H1 (cell line): ENCODE measurements at regions not wholly inside any gene's neighbourhood (a gene's known extent, or its start where the extent isn't known, plus 50 kb on each side); places are given as distances from the start of the nearest gene placed in this dataset.

ENCODE experiments used
- CTCF ChIA-PET: fragments of 300-600 bp; sonication (Branson Sonifier 250); formaldehyde crosslinking; loops from one replicate; lab custom pipeline; 2021; ENCODE audit not compliant: partially characterized antibody; lab: Charles Lee
- POLR2A ChIA-PET: fragments of 300-600 bp; sonication (Branson Sonifier 250); formaldehyde crosslinking; loops from one replicate; lab custom pipeline; 2021; ENCODE audit warnings: inconsistent platforms; ENCODE audit not compliant: partially characterized antibody; lab: Charles Lee
- DNase-seq, 2 experiments: peaks; one replicate each; pipeline versions ENCODE4 v3.0.0 to v3.0.0-alpha.2; 2010 to 2022; ENCODE audit warnings: low spot score in 2 of 2, low read depth in 1 of 2, mixed read lengths in 1 of 2
- FAIRE-seq: peaks from 2 replicates; lab custom pipeline; 2011; peaks lifted over from hg19 to GRCh38; lab: Jason Lieb, UNC
- H2AFZ ChIP-seq: 2 replicates; pipeline ENCODE4 v1.8.1; 2012; ENCODE audit warnings: low read length, inconsistent platforms
- H2AK5ac ChIP-seq: 2 replicates; pipeline ENCODE4 v1.6.1; 2013; ENCODE audit warnings: low read depth, low read length
- H2BK120ac ChIP-seq: replicated peaks from 2 replicates; pipeline ENCODE3; 2013; ENCODE audit warnings: low read depth, low read length, inconsistent platforms
- H2BK12ac ChIP-seq: 2 replicates; pipeline ENCODE4 v1.6.1; 2013; ENCODE audit warnings: low read depth, low read length
- H2BK15ac ChIP-seq: 2 replicates; pipeline ENCODE4 v1.6.1; 2013; ENCODE audit warnings: low read length
- H2BK20ac ChIP-seq: 2 replicates; pipeline ENCODE4 v1.6.1; 2013; ENCODE audit warnings: low read length
- H2BK5ac ChIP-seq: 2 replicates; pipeline ENCODE4 v1.6.1; 2013; ENCODE audit warnings: low read depth, low read length
- H3K14ac ChIP-seq: 2 replicates; pipeline ENCODE4 v1.6.1; 2013; ENCODE audit warnings: inconsistent platforms; ENCODE audit not compliant: insufficient read length
- H3K18ac ChIP-seq: 2 replicates; pipeline ENCODE4 v1.6.1; 2013; ENCODE audit warnings: low read length; ENCODE audit errors: extremely low read depth
- H3K23ac ChIP-seq: 2 replicates; pipeline ENCODE4 v1.6.1; 2013; ENCODE audit warnings: inconsistent platforms; ENCODE audit not compliant: insufficient read length
- H3K23me2 ChIP-seq: 2 replicates; pipeline ENCODE4 v1.6.1; 2013; ENCODE audit warnings: low read depth, low read length
- H3K27ac ChIP-seq: 2 replicates; pipeline ENCODE4 v1.6.1; 2011; ENCODE audit warnings: low read depth, low read length, inconsistent platforms
- H3K27me3 ChIP-seq, 4 experiments: replicated peaks in 1 of 4; 1 replicate in 1 of 4; 2 replicates in 3 of 4; pipeline versions ENCODE4 v1.6.1 to v1.8.1; 2011 to 2013; ENCODE audit warnings: low read length in 3 of 4, mild to moderate bottlenecking in 3 of 4, inconsistent platforms in 2 of 4, mixed read lengths in 2 of 4, moderate library complexity in 1 of 4; ENCODE audit not compliant: control insufficient read depth in 3 of 4, insufficient read depth in 3 of 4; ENCODE audit errors: extremely low read depth in 1 of 4
- H3K36me3 ChIP-seq, 4 experiments: 2 replicates each; pipeline versions ENCODE4 v1.6.1 to v1.8.1; 2011 to 2013; ENCODE audit warnings: mild to moderate bottlenecking in 4 of 4, low read length in 3 of 4, moderate library complexity in 2 of 4, control low read depth in 1 of 4, inconsistent platforms in 1 of 4; ENCODE audit not compliant: insufficient read depth in 4 of 4, control insufficient read depth in 2 of 4
- H3K4ac ChIP-seq: replicated peaks from 2 replicates; pipeline ENCODE3; 2013; ENCODE audit warnings: low read length, low read depth, mixed read lengths, inconsistent platforms; ENCODE audit not compliant: insufficient read length
- H3K4me1 ChIP-seq, 4 experiments: replicated peaks in 1 of 4; 1 replicate in 1 of 4; 2 replicates in 3 of 4; pipeline versions ENCODE4 v1.6.1 to v1.8.1; 2011 to 2013; ENCODE audit warnings: low read length in 3 of 4, inconsistent platforms in 2 of 4, mixed read lengths in 1 of 4; ENCODE audit not compliant: insufficient read depth in 4 of 4, control insufficient read depth in 3 of 4
- H3K4me2 ChIP-seq, 2 experiments: 2 replicates each; pipeline versions ENCODE4 v1.6.1 to v1.8.1; 2011 to 2013; ENCODE audit warnings: low read depth in 2 of 2, low read length in 2 of 2, control low read depth in 1 of 2, inconsistent platforms in 1 of 2, mild to moderate bottlenecking in 1 of 2; ENCODE audit not compliant: insufficient read depth in 1 of 2
- H3K4me3 ChIP-seq, 4 experiments: fragments of 200-600, 300-600 bp in 1 of 4; sonication (generic), shearing (Covaris generic), sonication (Bioruptor Twin) in 1 of 4; 2 replicates each; pipeline versions ENCODE4 v1.5.1 to v1.8.1; 2011 to 2016; ENCODE audit warnings: low read length in 4 of 4, low read depth in 3 of 4, control low read depth in 2 of 4, inconsistent platforms in 2 of 4, mild to moderate bottlenecking in 2 of 4, mixed read lengths in 1 of 4, moderate library complexity in 1 of 4; ENCODE audit not compliant: insufficient read depth in 2 of 4; ENCODE audit errors: extremely low read depth in 1 of 4
- H3K56ac ChIP-seq: replicated peaks from 2 replicates; pipeline ENCODE3; 2013; ENCODE audit warnings: low read depth, mild to moderate bottlenecking, mixed read lengths, low read length, inconsistent platforms; ENCODE audit not compliant: insufficient read length
- H3K79me1 ChIP-seq: 2 replicates; pipeline ENCODE4 v1.6.1; 2013; ENCODE audit warnings: low read depth, low read length, control low read depth
- H3K79me2 ChIP-seq, 2 experiments: 2 replicates each; pipeline versions ENCODE4 v1.6.1 to v1.8.1; 2012 to 2013; ENCODE audit warnings: low read length in 2 of 2, mild to moderate bottlenecking in 2 of 2, inconsistent platforms in 1 of 2; ENCODE audit not compliant: insufficient read depth in 2 of 2, control insufficient read depth in 1 of 2
- H3K9ac ChIP-seq, 4 experiments: replicated peaks in 1 of 4; 1 replicate in 1 of 4; 2 replicates in 3 of 4; pipeline versions ENCODE4 v1.6.1 to v1.8.1; 2011 to 2013; ENCODE audit warnings: low read depth in 3 of 4, low read length in 3 of 4, control low read depth in 2 of 4, mild to moderate bottlenecking in 2 of 4, moderate library complexity in 2 of 4, inconsistent platforms in 1 of 4; ENCODE audit errors: extremely low read depth in 1 of 4
- H3K9me3 ChIP-seq, 2 experiments: 2 replicates each; pipeline versions ENCODE4 v1.6.1 to v1.8.1; 2012 to 2013; ENCODE audit warnings: mild to moderate bottlenecking in 2 of 2, moderate library complexity in 2 of 2, control low read depth in 1 of 2, inconsistent platforms in 1 of 2, low read depth in 1 of 2, low read length in 1 of 2, mixed read lengths in 1 of 2; ENCODE audit not compliant: insufficient read depth in 2 of 2
- H4K20me1 ChIP-seq, 2 experiments: replicated peaks in 1 of 2; 2 replicates each; pipeline versions ENCODE3 to v1.8.1; 2011 to 2013; ENCODE audit warnings: inconsistent platforms in 2 of 2, low read length in 2 of 2, mild to moderate bottlenecking in 1 of 2; ENCODE audit not compliant: insufficient read depth in 2 of 2, control insufficient read depth in 1 of 2
- H4K5ac ChIP-seq: 2 replicates; pipeline ENCODE4 v1.6.1; 2013; ENCODE audit warnings: low read length, low read depth, mixed read lengths, inconsistent platforms; ENCODE audit not compliant: insufficient read length
- H4K8ac ChIP-seq: 2 replicates; pipeline ENCODE4 v1.8.0; 2013; ENCODE audit warnings: mild to moderate bottlenecking, moderate library complexity, low read length, inconsistent platforms; ENCODE audit not compliant: insufficient read depth; ENCODE audit errors: extremely low read depth
- H4K91ac ChIP-seq: replicated peaks from 2 replicates; pipeline ENCODE3; 2013; ENCODE audit warnings: low read length, mixed read lengths, inconsistent platforms; ENCODE audit not compliant: insufficient read length
- WGBS, 2 experiments: shearing (Covaris generic) in 1 of 2; methylation state at CpG; one replicate each; pipeline versions ENCODE4 v1.1.6 to v1.1.7; 2013 to 2015; ENCODE audit warnings: low lambda C conversion rate in 2 of 2, mixed read lengths in 2 of 2, inconsistent platforms in 1 of 2, low coverage in 1 of 2, missing lambda C conversion rate in 1 of 2; ENCODE audit not compliant: insufficient replicate concordance in 2 of 2, insufficient coverage in 1 of 2, insufficient read length in 1 of 2; ENCODE audit errors: extremely low coverage in 1 of 2, missing lambda C conversion rate in 1 of 2; 5-methylcytosine and 5-hydroxymethylcytosine counted together
- TF ChIP-seq, protein P1 (sequence below): fragments of 300-600 bp; sonication (generic); IDR thresholded peaks from 2 replicates; pipeline ENCODE4 v1.7.1; 2012; ENCODE audit warnings: low read length, moderate library complexity, mild to moderate bottlenecking, inconsistent platforms; ENCODE audit not compliant: insufficient replicate concordance

DNA sequence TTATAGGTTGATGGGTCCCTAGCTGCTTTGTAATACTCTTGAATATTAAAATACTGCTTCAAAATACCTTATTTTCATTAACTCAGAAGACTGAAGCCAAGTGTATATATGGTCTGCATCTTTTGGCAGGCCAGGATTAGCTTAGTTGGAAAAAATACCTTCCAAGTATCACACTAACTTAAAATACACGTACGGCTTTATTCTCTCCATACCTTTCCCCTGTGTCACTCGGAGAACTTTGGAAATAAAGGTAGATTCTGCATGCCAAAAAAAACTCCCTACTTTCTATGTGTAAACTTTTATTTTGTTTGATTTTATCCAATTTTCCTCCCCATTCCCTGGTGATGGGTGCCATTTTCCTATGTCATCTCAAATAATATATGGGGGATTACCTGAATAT, 422.3 kb upstream of the MDFIC2 start:
- no peak overlapping the region for H2BK120ac ChIP-seq
- H3K4me1 ChIP-seq: peaks cover 0 to 5% (median 2%) of the 10 kb centered on the region in 4 experiments; a peak in 3 of 7 replicates
- H3K9me3 ChIP-seq: no peaks in the 10 kb centered on the region
- H3K9ac ChIP-seq: no peak overlapping the region
- H3K4me3 ChIP-seq: no peak overlapping the region
- no peak overlapping the region for H2AK5ac ChIP-seq
- no peak overlapping the region for H2AFZ ChIP-seq
- no peak overlapping the region for H2BK12ac ChIP-seq
- no peaks in the 10 kb centered on the region for H4K20me1 ChIP-seq
- no peaks in the 10 kb centered on the region for H3K27me3 ChIP-seq
- H4K91ac ChIP-seq: no peak overlapping the region
- no peak overlapping the region for H3K4me2 ChIP-seq
- no peaks in the 10 kb centered on the region for H3K79me1 ChIP-seq
- H3K56ac ChIP-seq: no peak overlapping the region
- no peak overlapping the region for H3K27ac ChIP-seq
- no peak for DNase-seq
- no peak overlapping the region for H3K18ac ChIP-seq
- no peaks in the 10 kb centered on the region for H3K79me2 ChIP-seq
- no peak overlapping the region for H3K4ac ChIP-seq
- no peaks in the 10 kb centered on the region for H3K36me3 ChIP-seq
- no peak overlapping the region for H4K5ac ChIP-seq
- H3K14ac ChIP-seq: no peak overlapping the region
- WGBS, 2 experiments: 97% methylated on average over 3 of the region's 3 CpGs; no CpG with 5 or more reads in 1 of the 2 experiments
- no peak overlapping the region for H3K23ac ChIP-seq
- no peaks in the 10 kb centered on the region for H3K23me2 ChIP-seq
- H2BK15ac ChIP-seq: no peak overlapping the region
- CTCF ChIA-PET: no interaction called here
- no peak for FAIRE-seq
- no peak overlapping the region for H4K8ac ChIP-seq
- H2BK5ac ChIP-seq: no peak overlapping the region
- H2BK20ac ChIP-seq: no peak overlapping the region
- POLR2A ChIA-PET: no interaction called here
- TF ChIP-seq, protein P1, sequence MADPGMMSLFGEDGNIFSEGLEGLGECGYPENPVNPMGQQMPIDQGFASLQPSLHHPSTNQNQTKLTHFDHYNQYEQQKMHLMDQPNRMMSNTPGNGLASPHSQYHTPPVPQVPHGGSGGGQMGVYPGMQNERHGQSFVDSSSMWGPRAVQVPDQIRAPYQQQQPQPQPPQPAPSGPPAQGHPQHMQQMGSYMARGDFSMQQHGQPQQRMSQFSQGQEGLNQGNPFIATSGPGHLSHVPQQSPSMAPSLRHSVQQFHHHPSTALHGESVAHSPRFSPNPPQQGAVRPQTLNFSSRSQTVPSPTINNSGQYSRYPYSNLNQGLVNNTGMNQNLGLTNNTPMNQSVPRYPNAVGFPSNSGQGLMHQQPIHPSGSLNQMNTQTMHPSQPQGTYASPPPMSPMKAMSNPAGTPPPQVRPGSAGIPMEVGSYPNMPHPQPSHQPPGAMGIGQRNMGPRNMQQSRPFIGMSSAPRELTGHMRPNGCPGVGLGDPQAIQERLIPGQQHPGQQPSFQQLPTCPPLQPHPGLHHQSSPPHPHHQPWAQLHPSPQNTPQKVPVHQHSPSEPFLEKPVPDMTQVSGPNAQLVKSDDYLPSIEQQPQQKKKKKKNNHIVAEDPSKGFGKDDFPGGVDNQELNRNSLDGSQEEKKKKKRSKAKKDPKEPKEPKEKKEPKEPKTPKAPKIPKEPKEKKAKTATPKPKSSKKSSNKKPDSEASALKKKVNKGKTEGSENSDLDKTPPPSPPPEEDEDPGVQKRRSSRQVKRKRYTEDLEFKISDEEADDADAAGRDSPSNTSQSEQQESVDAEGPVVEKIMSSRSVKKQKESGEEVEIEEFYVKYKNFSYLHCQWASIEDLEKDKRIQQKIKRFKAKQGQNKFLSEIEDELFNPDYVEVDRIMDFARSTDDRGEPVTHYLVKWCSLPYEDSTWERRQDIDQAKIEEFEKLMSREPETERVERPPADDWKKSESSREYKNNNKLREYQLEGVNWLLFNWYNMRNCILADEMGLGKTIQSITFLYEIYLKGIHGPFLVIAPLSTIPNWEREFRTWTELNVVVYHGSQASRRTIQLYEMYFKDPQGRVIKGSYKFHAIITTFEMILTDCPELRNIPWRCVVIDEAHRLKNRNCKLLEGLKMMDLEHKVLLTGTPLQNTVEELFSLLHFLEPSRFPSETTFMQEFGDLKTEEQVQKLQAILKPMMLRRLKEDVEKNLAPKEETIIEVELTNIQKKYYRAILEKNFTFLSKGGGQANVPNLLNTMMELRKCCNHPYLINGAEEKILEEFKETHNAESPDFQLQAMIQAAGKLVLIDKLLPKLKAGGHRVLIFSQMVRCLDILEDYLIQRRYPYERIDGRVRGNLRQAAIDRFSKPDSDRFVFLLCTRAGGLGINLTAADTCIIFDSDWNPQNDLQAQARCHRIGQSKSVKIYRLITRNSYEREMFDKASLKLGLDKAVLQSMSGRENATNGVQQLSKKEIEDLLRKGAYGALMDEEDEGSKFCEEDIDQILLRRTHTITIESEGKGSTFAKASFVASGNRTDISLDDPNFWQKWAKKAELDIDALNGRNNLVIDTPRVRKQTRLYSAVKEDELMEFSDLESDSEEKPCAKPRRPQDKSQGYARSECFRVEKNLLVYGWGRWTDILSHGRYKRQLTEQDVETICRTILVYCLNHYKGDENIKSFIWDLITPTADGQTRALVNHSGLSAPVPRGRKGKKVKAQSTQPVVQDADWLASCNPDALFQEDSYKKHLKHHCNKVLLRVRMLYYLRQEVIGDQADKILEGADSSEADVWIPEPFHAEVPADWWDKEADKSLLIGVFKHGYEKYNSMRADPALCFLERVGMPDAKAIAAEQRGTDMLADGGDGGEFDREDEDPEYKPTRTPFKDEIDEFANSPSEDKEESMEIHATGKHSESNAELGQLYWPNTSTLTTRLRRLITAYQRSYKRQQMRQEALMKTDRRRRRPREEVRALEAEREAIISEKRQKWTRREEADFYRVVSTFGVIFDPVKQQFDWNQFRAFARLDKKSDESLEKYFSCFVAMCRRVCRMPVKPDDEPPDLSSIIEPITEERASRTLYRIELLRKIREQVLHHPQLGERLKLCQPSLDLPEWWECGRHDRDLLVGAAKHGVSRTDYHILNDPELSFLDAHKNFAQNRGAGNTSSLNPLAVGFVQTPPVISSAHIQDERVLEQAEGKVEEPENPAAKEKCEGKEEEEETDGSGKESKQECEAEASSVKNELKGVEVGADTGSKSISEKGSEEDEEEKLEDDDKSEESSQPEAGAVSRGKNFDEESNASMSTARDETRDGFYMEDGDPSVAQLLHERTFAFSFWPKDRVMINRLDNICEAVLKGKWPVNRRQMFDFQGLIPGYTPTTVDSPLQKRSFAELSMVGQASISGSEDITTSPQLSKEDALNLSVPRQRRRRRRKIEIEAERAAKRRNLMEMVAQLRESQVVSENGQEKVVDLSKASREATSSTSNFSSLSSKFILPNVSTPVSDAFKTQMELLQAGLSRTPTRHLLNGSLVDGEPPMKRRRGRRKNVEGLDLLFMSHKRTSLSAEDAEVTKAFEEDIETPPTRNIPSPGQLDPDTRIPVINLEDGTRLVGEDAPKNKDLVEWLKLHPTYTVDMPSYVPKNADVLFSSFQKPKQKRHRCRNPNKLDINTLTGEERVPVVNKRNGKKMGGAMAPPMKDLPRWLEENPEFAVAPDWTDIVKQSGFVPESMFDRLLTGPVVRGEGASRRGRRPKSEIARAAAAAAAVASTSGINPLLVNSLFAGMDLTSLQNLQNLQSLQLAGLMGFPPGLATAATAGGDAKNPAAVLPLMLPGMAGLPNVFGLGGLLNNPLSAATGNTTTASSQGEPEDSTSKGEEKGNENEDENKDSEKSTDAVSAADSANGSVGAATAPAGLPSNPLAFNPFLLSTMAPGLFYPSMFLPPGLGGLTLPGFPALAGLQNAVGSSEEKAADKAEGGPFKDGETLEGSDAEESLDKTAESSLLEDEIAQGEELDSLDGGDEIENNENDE: no peak
